Thyroid gland (tissue), 4 donors: ENCODE measurements at regions not wholly inside any gene's neighbourhood (a gene's known extent, or its start where the extent isn't known, plus 50 kb on each side); places are given as distances from the start of the nearest gene placed in this dataset.

Experiments used
- DNase-seq, 2 donors: peaks; one replicate each; pipeline ENCODE4 v3.0.0-alpha.2; 2019
- H3K27ac ChIP-seq, 3 donors: fragments of 200-600 bp; sonication (generic); 1 replicate in 2 of 3; 2 replicates in 1 of 3; pipeline ENCODE4 v1.5.1; 2016 to 2019; ENCODE audit warnings: mild to moderate bottlenecking in 1 of 3, moderate library complexity in 1 of 3
- H3K27me3 ChIP-seq: fragments of 200-600 bp; sonication (generic); one replicate; pipeline ENCODE4 v1.5.1; 2019
- H3K36me3 ChIP-seq, 2 donors: fragments of 200-600 bp; sonication (generic); one replicate each; pipeline ENCODE4 v1.5.1; 2016 to 2019
- H3K4me1 ChIP-seq, 2 donors: fragments of 200-600 bp; sonication (generic); one replicate each; pipeline ENCODE4 v1.5.1; 2017 to 2019
- H3K4me3 ChIP-seq, 3 donors: fragments of 200-600 bp; sonication (generic); replicated peaks in 1 of 3; 1 replicate in 2 of 3; 2 replicates in 1 of 3; pipeline ENCODE4 v1.5.1; 2016; ENCODE audit warnings: mild to moderate bottlenecking in 1 of 3
- H3K9me3 ChIP-seq: fragments of 200-600 bp; sonication (generic); one replicate; pipeline ENCODE4 v1.5.1; 2017
- POLR2A ChIP-seq, 2 donors: fragments of 450-650 bp; IDR thresholded peaks; one replicate each; pipeline ENCODE4 v1.6.1; 2017; ENCODE audit warnings: antibody characterized with exemption in 2 of 2, mild to moderate bottlenecking in 2 of 2, moderate library complexity in 1 of 2
- WGBS, 2 donors: methylation state at CpG; one replicate each; pipeline ENCODE4 v1.1.5; 2017; 5-methylcytosine and 5-hydroxymethylcytosine counted together
- intact Hi-C: fragments of 100-400 bp; cut with DNase I; formaldehyde crosslinking; loops from one replicate; pipeline ENCODE4 v1.15.1; 2023
- TF ChIP-seq, protein P1 (sequence below), 6 experiments: fragments of 200-600 bp in 3 of 6; fragments of 450-650 bp in 3 of 6; sonication (generic) in 3 of 6; IDR thresholded peaks; one replicate each; pipeline ENCODE4 v1.5.1; 2016 to 2019; ENCODE audit warnings: antibody characterized with exemption in 6 of 6, mild to moderate bottlenecking in 2 of 6, inconsistent platforms in 1 of 6, moderate library complexity in 1 of 6

- TF ChIP-seq POLR2A (IDR thresholded peaks at IDR 0.05) = no peak
- TF ChIP-seq, protein P1, sequence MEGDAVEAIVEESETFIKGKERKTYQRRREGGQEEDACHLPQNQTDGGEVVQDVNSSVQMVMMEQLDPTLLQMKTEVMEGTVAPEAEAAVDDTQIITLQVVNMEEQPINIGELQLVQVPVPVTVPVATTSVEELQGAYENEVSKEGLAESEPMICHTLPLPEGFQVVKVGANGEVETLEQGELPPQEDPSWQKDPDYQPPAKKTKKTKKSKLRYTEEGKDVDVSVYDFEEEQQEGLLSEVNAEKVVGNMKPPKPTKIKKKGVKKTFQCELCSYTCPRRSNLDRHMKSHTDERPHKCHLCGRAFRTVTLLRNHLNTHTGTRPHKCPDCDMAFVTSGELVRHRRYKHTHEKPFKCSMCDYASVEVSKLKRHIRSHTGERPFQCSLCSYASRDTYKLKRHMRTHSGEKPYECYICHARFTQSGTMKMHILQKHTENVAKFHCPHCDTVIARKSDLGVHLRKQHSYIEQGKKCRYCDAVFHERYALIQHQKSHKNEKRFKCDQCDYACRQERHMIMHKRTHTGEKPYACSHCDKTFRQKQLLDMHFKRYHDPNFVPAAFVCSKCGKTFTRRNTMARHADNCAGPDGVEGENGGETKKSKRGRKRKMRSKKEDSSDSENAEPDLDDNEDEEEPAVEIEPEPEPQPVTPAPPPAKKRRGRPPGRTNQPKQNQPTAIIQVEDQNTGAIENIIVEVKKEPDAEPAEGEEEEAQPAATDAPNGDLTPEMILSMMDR (IDR thresholded peaks at IDR 0.05) = no peak
- 80 to 84% methylated on average over 3 of the region's 3 CpGs for WGBS, 2 donors
- Histone ChIP-seq H3K27me3 (no peaks in the 10 kb centered on the region), H3K27ac (no peak overlapping the region), H3K4me1 (no peaks in the 10 kb centered on the region), H3K36me3 (no peaks in the 10 kb centered on the region), H3K4me3 (no peak overlapping the region), H3K9me3 (no peaks in the 10 kb centered on the region)
- intact Hi-C loops = no loop called here
- no peak for DNase-seq
Measured at GRCh38 chr20:55159230-55159629, 683.8 kb downstream of the DOK5 start.

DNA sequence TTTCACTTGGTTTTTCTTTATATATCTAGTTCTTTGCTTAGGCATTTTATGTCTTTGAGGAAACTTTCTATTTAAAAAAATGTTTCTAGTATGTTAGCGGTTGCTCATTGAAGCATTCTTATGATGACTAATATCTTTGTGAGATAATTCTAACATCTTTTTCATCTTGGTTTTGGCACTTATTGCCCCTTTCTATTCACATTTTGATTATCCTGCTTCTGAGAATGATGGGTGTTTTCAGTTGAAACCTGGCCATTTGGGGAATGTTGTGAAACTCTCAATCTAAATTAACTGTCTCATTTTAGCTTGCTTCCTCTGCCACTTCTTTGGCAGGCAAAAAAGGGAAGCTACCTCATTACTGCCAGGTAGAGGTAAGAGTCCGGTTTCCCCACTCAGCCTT lies 683.1 kb downstream of the DOK5 start:
- Histone ChIP-seq H3K27ac (no peak overlapping the region), H3K4me1 (no peaks in the 10 kb centered on the region), H3K9me3 (no peaks in the 10 kb centered on the region), H3K27me3 (no peaks in the 10 kb centered on the region), H3K36me3 (no peaks in the 10 kb centered on the region), H3K4me3 (no peak overlapping the region)
- intact Hi-C loops = no loop called here
- TF ChIP-seq, protein P1 (IDR thresholded peaks at IDR 0.05) = no peak
- TF ChIP-seq POLR2A (IDR thresholded peaks at IDR 0.05) = no peak
- 92 to 93% methylated on average over 2 of the region's 2 CpGs for WGBS, 2 donors
- DNase-seq = no peak

DNA sequence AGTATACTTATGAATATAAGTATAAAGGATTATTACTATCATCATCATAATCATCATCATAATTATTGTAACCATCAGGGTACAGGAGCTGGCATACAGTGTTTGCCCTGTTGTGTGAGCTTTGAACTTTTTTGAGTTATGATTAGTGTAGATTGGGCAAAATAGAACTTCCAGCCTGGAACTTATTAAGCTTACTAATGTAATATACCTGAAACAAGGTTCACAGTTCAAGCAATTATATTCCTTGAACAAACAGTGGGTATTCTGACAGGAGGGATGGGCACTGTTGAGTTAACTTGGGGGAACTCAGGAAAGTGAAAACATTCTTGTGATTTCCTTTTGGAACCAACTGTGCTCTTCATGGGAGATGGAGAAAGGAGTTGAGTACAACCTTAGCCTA lies 680.0 kb downstream of the DOK5 start:
- Histone ChIP-seq H3K4me3 (no peak overlapping the region), H3K27me3 (no peaks in the 10 kb centered on the region), H3K36me3 (no peaks in the 10 kb centered on the region), H3K27ac (no peak overlapping the region), H3K4me1 (no peaks in the 10 kb centered on the region), H3K9me3 (no peaks in the 10 kb centered on the region)
- intact Hi-C loops = no loop called here
- DNase-seq = no peak
- TF ChIP-seq, protein P1 (IDR thresholded peaks at IDR 0.05) = no peak
- no peak for TF ChIP-seq POLR2A (IDR thresholded peaks at IDR 0.05)

GRCh38 chr20:55153001-55153645 lies 677.7 kb downstream of the DOK5 start:
- Histone ChIP-seq H3K9me3 (no peaks in the 10 kb centered on the region), H3K4me3 (no peak overlapping the region), H3K4me1 (no peaks in the 10 kb centered on the region), H3K27ac (no peak overlapping the region), H3K36me3 (no peaks in the 10 kb centered on the region), H3K27me3 (no peaks in the 10 kb centered on the region)
- intact Hi-C loops = no loop called here
- no peak for TF ChIP-seq POLR2A (IDR thresholded peaks at IDR 0.05)
- TF ChIP-seq, protein P1 (IDR thresholded peaks at IDR 0.05) = no peak
- DNase-seq = no peak
- WGBS, 2 donors = 49 to 63% methylated on average over 3 of the region's 3 CpGs

- TF ChIP-seq POLR2A (IDR thresholded peaks at IDR 0.05) = no peak
- TF ChIP-seq, protein P1 (IDR thresholded peaks at IDR 0.05) = no peak
- DNase-seq = no peak
- WGBS, 2 donors = 11 to 16% methylated on average over 4 of the region's 4 CpGs
- Histone ChIP-seq H3K9me3 (no peaks in the 10 kb centered on the region), H3K4me1 (no peaks in the 10 kb centered on the region), H3K36me3 (no peaks in the 10 kb centered on the region), H3K4me3 (no peak overlapping the region), H3K27me3 (no peaks in the 10 kb centered on the region), H3K27ac (no peak overlapping the region)
- intact Hi-C loops = no loop called here
Measured at GRCh38 chr20:55151171-55151570, 675.8 kb downstream of the DOK5 start.
